ENCODE measurements at regions not wholly inside any gene's neighbourhood (a gene's known extent, or its start where the extent isn't known, plus 50 kb on each side); places are given as distances from the start of the nearest gene placed in this dataset.

- TF ChIP-seq EGR1 (IDR thresholded peaks at IDR 0.05; ENCODE audit: low read depth) (no peak), ZNF274 (IDR thresholded peaks at IDR 0.05; ENCODE audit: low read depth, low read length) (no peak), CBX3 (IDR thresholded peaks at IDR 0.05; ENCODE audit: low read depth) (no peak), JUND (IDR thresholded peaks at IDR 0.05) (no peak)
These were observed 1452.3 kb downstream of the NCAM2 start (continued) for GRCh38 chr21:22450507-22450906.

GRCh38 chr21:22456241-22456640, 1458.0 kb downstream of the NCAM2 start:
- RAD21 ChIA-PET (ENCODE audit: low non-redundant PET in 1 of 2, low total read pairs in 2 of 2, uncharacterized antibody in 2 of 2, unreplicated experiment in 2 of 2) = no interaction called here
- Histone ChIP-seq H3K9me3 (ENCODE audit: control insufficient read depth in 1 of 2, insufficient read depth in 1 of 2, low read depth in 1 of 2, low read length in 2 of 2) (peaks cover 11 to 13% of the 10 kb centered on the region in 2 experiments; a peak in 3 of 4 replicates), H3K36me3 (ENCODE audit: control insufficient read depth in 1 of 2, insufficient read depth in 2 of 2, low read length in 2 of 2) (no peaks in the 10 kb centered on the region), H2AFZ (ENCODE audit: low read depth, low read length, poor library complexity, severe bottlenecking) (no peak overlapping the region), H3K79me2 (ENCODE audit: insufficient read depth, low read length) (no peaks in the 10 kb centered on the region), H3K27ac (ENCODE audit: low read depth, low read length) (no peak overlapping the region), H3K27me3 (ENCODE audit: insufficient read depth, low read length) (no peaks in the 10 kb centered on the region), H3K9ac (ENCODE audit: low read length) (no peak overlapping the region), H3K9me2 (ENCODE audit: insufficient read depth) (no peaks in the 10 kb centered on the region), H3K4me3 (replicated peaks in 1 of 2; ENCODE audit: low read depth in 1 of 2, low read length in 2 of 2) (no peak overlapping the region), H3K4me2 (ENCODE audit: low read length) (no peak overlapping the region), H4K20me1 (ENCODE audit: insufficient read depth) (no peaks in the 10 kb centered on the region), H3K4me1 (ENCODE audit: control insufficient read depth in 1 of 2, insufficient read depth in 2 of 2, low read length in 2 of 2) (no peaks in the 10 kb centered on the region)
- ATAC-seq (no peak), DNase-seq (ENCODE audit: low read depth, low spot score) (no peak)
- POLR2A ChIA-PET = no interaction called here
- intact Hi-C loops (cut with micrococcal nuclease) = no loop called here
- BruUV-seq (replicated peaks) = no TSS peak
- TF ChIP-seq JUND (IDR thresholded peaks at IDR 0.05) (no peak), SRF (IDR thresholded peaks at IDR 0.05; ENCODE audit: low read depth) (no peak), CBX3 (IDR thresholded peaks at IDR 0.05; ENCODE audit: low read depth) (no peak), MAX (IDR thresholded peaks at IDR 0.05) (no peak), FOSL1 (IDR thresholded peaks at IDR 0.05; ENCODE audit: low read depth) (no peak), POLR2A (IDR thresholded peaks at IDR 0.05; ENCODE audit: borderline replicate concordance, extremely low read depth, insufficient read depth, insufficient read length) (no peak), EZH2phosphoT487 (IDR thresholded peaks at IDR 0.05; ENCODE audit: borderline replicate concordance) (no peak), EZH2 (IDR thresholded peaks at IDR 0.05) (no peak)
- TF ChIP-seq, protein P1, sequence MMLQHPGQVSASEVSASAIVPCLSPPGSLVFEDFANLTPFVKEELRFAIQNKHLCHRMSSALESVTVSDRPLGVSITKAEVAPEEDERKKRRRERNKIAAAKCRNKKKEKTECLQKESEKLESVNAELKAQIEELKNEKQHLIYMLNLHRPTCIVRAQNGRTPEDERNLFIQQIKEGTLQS (IDR thresholded peaks at IDR 0.05) = no peak
- CTCF ChIA-PET = no interaction called here

DNA sequence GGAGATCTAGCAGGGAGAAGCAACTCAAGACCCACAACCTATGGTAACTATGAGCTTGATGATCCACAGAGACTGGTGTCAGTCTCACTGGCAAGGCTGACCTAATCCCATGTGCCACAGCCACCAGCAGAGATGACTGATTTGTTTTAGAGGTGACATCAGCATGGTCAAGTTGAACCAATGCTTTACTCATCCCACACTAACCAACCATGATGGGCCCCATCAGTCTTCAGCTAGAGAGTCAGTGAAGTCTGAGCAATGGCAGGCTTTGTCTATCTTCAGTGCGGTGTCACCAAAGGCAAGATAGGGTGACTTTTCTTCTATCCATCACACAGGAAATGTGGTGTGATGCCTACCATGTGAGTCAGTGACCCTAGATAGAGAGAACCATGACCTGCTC, 1470.7 kb downstream of the NCAM2 start:
- no TSS peak for BruUV-seq (replicated peaks)
- no peaks in the 10 kb centered on the region for H3K79me2 ChIP-seq (ENCODE audit: insufficient read depth, low read length)
- no peak overlapping the region for H2AFZ ChIP-seq (ENCODE audit: low read depth, low read length, poor library complexity, severe bottlenecking)
- no peaks in the 10 kb centered on the region for H3K27me3 ChIP-seq (ENCODE audit: insufficient read depth, low read length)
- ChIA-PET POLR2A (no interaction called here), CTCF (no interaction called here), RAD21 (ENCODE audit: low non-redundant PET in 1 of 2, low total read pairs in 2 of 2, uncharacterized antibody in 2 of 2, unreplicated experiment in 2 of 2) (no interaction called here)
- no peak for DNase-seq (ENCODE audit: low read depth, low spot score)
- no peak for ATAC-seq
- no peaks in the 10 kb centered on the region for H3K9me2 ChIP-seq (ENCODE audit: insufficient read depth)
- no peak overlapping the region for H3K27ac ChIP-seq (ENCODE audit: low read depth, low read length)
- H3K9ac ChIP-seq (ENCODE audit: low read length) = no peak overlapping the region
- H3K4me2 ChIP-seq (ENCODE audit: low read length) = no peak overlapping the region
- intact Hi-C loops (cut with micrococcal nuclease) = no loop called here
- H3K4me3 ChIP-seq (replicated peaks in 1 of 2; ENCODE audit: low read depth in 1 of 2, low read length in 2 of 2) = no peak overlapping the region
- H3K4me1 ChIP-seq (ENCODE audit: control insufficient read depth in 1 of 2, insufficient read depth in 2 of 2, low read length in 2 of 2) = no peaks in the 10 kb centered on the region
- no peaks in the 10 kb centered on the region for H3K36me3 ChIP-seq (ENCODE audit: control insufficient read depth in 1 of 2, insufficient read depth in 2 of 2, low read length in 2 of 2)
- H3K9me3 ChIP-seq (ENCODE audit: control insufficient read depth in 1 of 2, insufficient read depth in 1 of 2, low read depth in 1 of 2, low read length in 2 of 2) = peaks cover 14 to 22% of the 10 kb centered on the region in 2 experiments; a peak in 2 of 4 replicates
- H4K20me1 ChIP-seq (ENCODE audit: insufficient read depth) = no peaks in the 10 kb centered on the region
- TF ChIP-seq ZBTB33 (IDR thresholded peaks at IDR 0.05; ENCODE audit: extremely low read depth, insufficient replicate concordance, low read length) (no peak), SIN3A (IDR thresholded peaks at IDR 0.05; ENCODE audit: low read depth) (no peak), EGR1 (IDR thresholded peaks at IDR 0.05; ENCODE audit: low read depth) (no peak), RAD21 (IDR thresholded peaks at IDR 0.05; ENCODE audit: low read depth) (no peak), EZH2 (IDR thresholded peaks at IDR 0.05) (no peak), TCF7L2 (IDR thresholded peaks at IDR 0.05; ENCODE audit: borderline replicate concordance, extremely low read depth, insufficient read depth, insufficient read length) (no peak), SRF (IDR thresholded peaks at IDR 0.05; ENCODE audit: low read depth) (no peak), EZH2phosphoT487 (IDR thresholded peaks at IDR 0.05; ENCODE audit: borderline replicate concordance) (no peak)

All from HCT116 (cell line).